TTC549 (cell line): ENCODE measurements at regions not wholly inside any gene's neighbourhood (a gene's known extent, or its start where the extent isn't known, plus 50 kb on each side); places are given as distances from the start of the nearest gene placed in this dataset.
"Not testable (repeated sequence)": the region's sequence is repeated elsewhere in the genome, so short reads cannot be mapped to it uniquely, and the experiment has no call there.

ENCODE experiments used
- FAIRE-seq: peaks from 2 replicates; lab custom pipeline; 2012; peaks lifted over from hg19 to GRCh38; lab: Jason Lieb, UNC

- FAIRE-seq = no peak
Measured at GRCh38 chr5:105371169-105371568, 1808.6 kb upstream of the NUDT12 start.

- no peak for FAIRE-seq
Measured at GRCh38 chr5:105350486-105351140, 1788.0 kb upstream of the NUDT12 start.

- no peak for FAIRE-seq
Measured at GRCh38 chr5:105331558-105331957, 1769.0 kb upstream of the NUDT12 start.

- no peak for FAIRE-seq
Measured at GRCh38 chr5:105330185-105330584, 1767.6 kb upstream of the NUDT12 start.

GRCh38 chr5:105304859-105305258, 1742.3 kb upstream of the NUDT12 start:
- FAIRE-seq = no peak

- FAIRE-seq = no peak
Measured at GRCh38 chr5:105288946-105289345, 1726.4 kb upstream of the NUDT12 start.

GRCh38 chr5:105283134-105283533, 1720.5 kb upstream of the NUDT12 start:
- no peak for FAIRE-seq

- no peak for FAIRE-seq
Measured at GRCh38 chr5:105274079-105274478, 1711.5 kb upstream of the NUDT12 start.

GRCh38 chr5:105263515-105263914, 1700.9 kb upstream of the NUDT12 start:
- FAIRE-seq = no peak

GRCh38 chr5:105259581-105260217, 1697.1 kb upstream of the NUDT12 start:
- FAIRE-seq = no peak

GRCh38 chr5:105238561-105238960, 1676.0 kb upstream of the NUDT12 start:
- no peak for FAIRE-seq

GRCh38 chr5:105230516-105231157, 1668.0 kb upstream of the NUDT12 start:
- no peak for FAIRE-seq

GRCh38 chr5:105218018-105218417, 1655.4 kb upstream of the NUDT12 start:
- FAIRE-seq = no peak

- no peak for FAIRE-seq
Measured at GRCh38 chr5:105213078-105213477, 1650.5 kb upstream of the NUDT12 start.

- FAIRE-seq = no peak
Measured at GRCh38 chr5:105207066-105207465, 1644.5 kb upstream of the NUDT12 start.

- no peak for FAIRE-seq
Measured at GRCh38 chr5:105197531-105197930, 1634.9 kb upstream of the NUDT12 start.

- no peak for FAIRE-seq
Measured at GRCh38 chr5:105195765-105196164, 1633.2 kb upstream of the NUDT12 start.

- FAIRE-seq = no peak
Measured at GRCh38 chr5:105172918-105173317, 1610.3 kb upstream of the NUDT12 start.

- no peak for FAIRE-seq
Measured at GRCh38 chr5:105168806-105169205, 1606.2 kb upstream of the NUDT12 start.

GRCh38 chr5:105167092-105167491, 1604.5 kb upstream of the NUDT12 start:
- no peak for FAIRE-seq

- no peak for FAIRE-seq
Measured at GRCh38 chr5:105163547-105163946, 1601.0 kb upstream of the NUDT12 start.

GRCh38 chr5:105162557-105162956, 1600.0 kb upstream of the NUDT12 start:
- FAIRE-seq = not testable (repeated sequence)

- no peak for FAIRE-seq
Measured at GRCh38 chr5:105158526-105158925, 1595.9 kb upstream of the NUDT12 start.

GRCh38 chr5:105150323-105150722, 1587.7 kb upstream of the NUDT12 start:
- no peak for FAIRE-seq
